ENCODE measurements at regions not wholly inside any gene's neighbourhood (a gene's known extent, or its start where the extent isn't known, plus 50 kb on each side); places are given as distances from the start of the nearest gene placed in this dataset.

- no peak for DNase-seq
These were observed 304.0 kb downstream of the HHIPL2 start for GRCh38 chr1:222243902-222244301.

GRCh38 chr1:222242492-222242891 lies 305.4 kb downstream of the HHIPL2 start:
- no peak for DNase-seq

GRCh38 chr1:222241410-222241809 lies 306.5 kb downstream of the HHIPL2 start:
- DNase-seq, result no peak

GRCh38 chr1:222240536-222241181 lies 307.2 kb downstream of the HHIPL2 start:
- no peak for DNase-seq

- no peak for DNase-seq
These were observed 308.8 kb downstream of the HHIPL2 start for GRCh38 chr1:222239130-222239529.

GRCh38 chr1:222234351-222234750 lies 313.6 kb downstream of the HHIPL2 start:
- DNase-seq, result no peak

- DNase-seq, result no peak
These were observed 314.3 kb downstream of the HHIPL2 start for GRCh38 chr1:222233444-222234158.

- DNase-seq, result no peak
These were observed 315.1 kb downstream of the HHIPL2 start for GRCh38 chr1:222232842-222233241.

- no peak for DNase-seq
These were observed 318.1 kb downstream of the HHIPL2 start for GRCh38 chr1:222229672-222230312.

GRCh38 chr1:222225316-222225691 lies 322.6 kb downstream of the HHIPL2 start:
- no peak for DNase-seq

- no peak for DNase-seq
These were observed 323.1 kb downstream of the HHIPL2 start for GRCh38 chr1:222224636-222225315.

GRCh38 chr1:222224156-222224555 lies 323.7 kb downstream of the HHIPL2 start:
- no peak for DNase-seq

GRCh38 chr1:222223010-222223409 lies 324.9 kb downstream of the HHIPL2 start:
- DNase-seq, result no peak

- no peak for DNase-seq
These were observed 331.6 kb downstream of the HHIPL2 start for GRCh38 chr1:222216255-222216754.

- no peak for DNase-seq
These were observed 337.1 kb downstream of the HHIPL2 start for GRCh38 chr1:222210776-222211175.

GRCh38 chr1:222204475-222204874 lies 343.4 kb downstream of the HHIPL2 start:
- no peak for DNase-seq

- DNase-seq, result no peak
These were observed 345.1 kb downstream of the HHIPL2 start for GRCh38 chr1:222202831-222203230.

GRCh38 chr1:222196736-222197135 lies 351.2 kb downstream of the HHIPL2 start:
- no peak for DNase-seq

GRCh38 chr1:222196288-222196687 lies 351.6 kb downstream of the HHIPL2 start:
- DNase-seq, result no peak

GRCh38 chr1:222195857-222196256 lies 352.0 kb downstream of the HHIPL2 start:
- DNase-seq, result no peak

GRCh38 chr1:222189218-222189617 lies 358.7 kb downstream of the HHIPL2 start:
- DNase-seq, result no peak
